ENCODE measurements at regions not wholly inside any gene's neighbourhood (a gene's known extent, or its start where the extent isn't known, plus 50 kb on each side); places are given as distances from the start of the nearest gene placed in this dataset.

- Mint-ChIP-seq H3K9me3 (ENCODE audit: low read depth) (no peaks in the 10 kb centered on the region), H3K36me3 (ENCODE audit: insufficient read depth) (no peaks in the 10 kb centered on the region), H3K27ac (no peak overlapping the region), H3K4me1 (ENCODE audit: low read depth) (peaks cover 14% of the 10 kb centered on the region), H3K4me3 (ENCODE audit: low read depth) (no peak overlapping the region), H3K27me3 (no peaks in the 10 kb centered on the region)
- no peak for DNase-seq (ENCODE audit: low spot score, unreplicated experiment)
- TF ChIP-seq, protein P1, sequence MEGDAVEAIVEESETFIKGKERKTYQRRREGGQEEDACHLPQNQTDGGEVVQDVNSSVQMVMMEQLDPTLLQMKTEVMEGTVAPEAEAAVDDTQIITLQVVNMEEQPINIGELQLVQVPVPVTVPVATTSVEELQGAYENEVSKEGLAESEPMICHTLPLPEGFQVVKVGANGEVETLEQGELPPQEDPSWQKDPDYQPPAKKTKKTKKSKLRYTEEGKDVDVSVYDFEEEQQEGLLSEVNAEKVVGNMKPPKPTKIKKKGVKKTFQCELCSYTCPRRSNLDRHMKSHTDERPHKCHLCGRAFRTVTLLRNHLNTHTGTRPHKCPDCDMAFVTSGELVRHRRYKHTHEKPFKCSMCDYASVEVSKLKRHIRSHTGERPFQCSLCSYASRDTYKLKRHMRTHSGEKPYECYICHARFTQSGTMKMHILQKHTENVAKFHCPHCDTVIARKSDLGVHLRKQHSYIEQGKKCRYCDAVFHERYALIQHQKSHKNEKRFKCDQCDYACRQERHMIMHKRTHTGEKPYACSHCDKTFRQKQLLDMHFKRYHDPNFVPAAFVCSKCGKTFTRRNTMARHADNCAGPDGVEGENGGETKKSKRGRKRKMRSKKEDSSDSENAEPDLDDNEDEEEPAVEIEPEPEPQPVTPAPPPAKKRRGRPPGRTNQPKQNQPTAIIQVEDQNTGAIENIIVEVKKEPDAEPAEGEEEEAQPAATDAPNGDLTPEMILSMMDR (IDR thresholded peaks at IDR 0.05; ENCODE audit: unreplicated experiment), result no peak
Observed at GRCh38 chr3:17910922-17911321, 168.5 kb upstream of the TBC1D5 start.

GRCh38 chr3:17909714-17910113 lies 167.3 kb upstream of the TBC1D5 start:
- H3K27ac Mint-ChIP-seq, result no peak overlapping the region
- H3K27me3 Mint-ChIP-seq, result no peaks in the 10 kb centered on the region
- H3K36me3 Mint-ChIP-seq (ENCODE audit: insufficient read depth), result no peaks in the 10 kb centered on the region
- no peaks in the 10 kb centered on the region for H3K9me3 Mint-ChIP-seq (ENCODE audit: low read depth)
- H3K4me3 Mint-ChIP-seq (ENCODE audit: low read depth), result no peak overlapping the region
- TF ChIP-seq, protein P1 (IDR thresholded peaks at IDR 0.05; ENCODE audit: unreplicated experiment), result no peak
- H3K4me1 Mint-ChIP-seq (ENCODE audit: low read depth), result peaks cover 14% of the 10 kb centered on the region
- DNase-seq (ENCODE audit: low spot score, unreplicated experiment), result no peak

- peaks cover 14% of the 10 kb centered on the region for H3K4me1 Mint-ChIP-seq (ENCODE audit: low read depth)
- H3K27me3 Mint-ChIP-seq, result no peaks in the 10 kb centered on the region
- no peak for DNase-seq (ENCODE audit: low spot score, unreplicated experiment)
- TF ChIP-seq, protein P1 (IDR thresholded peaks at IDR 0.05; ENCODE audit: unreplicated experiment), result no peak
- no peak overlapping the region for H3K27ac Mint-ChIP-seq
- H3K36me3 Mint-ChIP-seq (ENCODE audit: insufficient read depth), result peaks cover 1% of the 10 kb centered on the region
- H3K9me3 Mint-ChIP-seq (ENCODE audit: low read depth), result no peaks in the 10 kb centered on the region
- H3K4me3 Mint-ChIP-seq (ENCODE audit: low read depth), result no peak overlapping the region
Observed at GRCh38 chr3:17908399-17909191, 166.2 kb upstream of the TBC1D5 start.

- H3K4me3 Mint-ChIP-seq (ENCODE audit: low read depth), result no peak overlapping the region
- no peaks in the 10 kb centered on the region for H3K27me3 Mint-ChIP-seq
- peaks cover 4% of the 10 kb centered on the region for H3K36me3 Mint-ChIP-seq (ENCODE audit: insufficient read depth)
- TF ChIP-seq, protein P1 (IDR thresholded peaks at IDR 0.05; ENCODE audit: unreplicated experiment), result no peak
- no peak overlapping the region for H3K27ac Mint-ChIP-seq
- peaks cover under 1% of the 10 kb centered on the region for H3K4me1 Mint-ChIP-seq (ENCODE audit: low read depth)
- DNase-seq (ENCODE audit: low spot score, unreplicated experiment), result no peak
- peaks cover 7% of the 10 kb centered on the region for H3K9me3 Mint-ChIP-seq (ENCODE audit: low read depth)
Observed at GRCh38 chr3:17905996-17906395, 163.6 kb upstream of the TBC1D5 start.

GRCh38 chr3:17901893-17902292 lies 159.5 kb upstream of the TBC1D5 start:
- Mint-ChIP-seq H3K36me3 (ENCODE audit: insufficient read depth) (peaks cover 9% of the 10 kb centered on the region), H3K27me3 (no peaks in the 10 kb centered on the region)
- DNase-seq (ENCODE audit: low spot score, unreplicated experiment), result no peak

More at GRCh38 chr3:17901893-17902292, 159.5 kb upstream of the TBC1D5 start:
- Mint-ChIP-seq H3K4me3 (ENCODE audit: low read depth) (no peak overlapping the region), H3K4me1 (ENCODE audit: low read depth) (no peaks in the 10 kb centered on the region), H3K9me3 (ENCODE audit: low read depth) (peaks cover 10% of the 10 kb centered on the region), H3K27ac (no peak overlapping the region)
- TF ChIP-seq, protein P1 (IDR thresholded peaks at IDR 0.05; ENCODE audit: unreplicated experiment), result no peak

Measured in progenitor cell of endocrine pancreas (in vitro differentiated cells).